ENCODE measurements at regions not wholly inside any gene's neighbourhood (a gene's known extent, or its start where the extent isn't known, plus 50 kb on each side); places are given as distances from the start of the nearest gene placed in this dataset.

DNA sequence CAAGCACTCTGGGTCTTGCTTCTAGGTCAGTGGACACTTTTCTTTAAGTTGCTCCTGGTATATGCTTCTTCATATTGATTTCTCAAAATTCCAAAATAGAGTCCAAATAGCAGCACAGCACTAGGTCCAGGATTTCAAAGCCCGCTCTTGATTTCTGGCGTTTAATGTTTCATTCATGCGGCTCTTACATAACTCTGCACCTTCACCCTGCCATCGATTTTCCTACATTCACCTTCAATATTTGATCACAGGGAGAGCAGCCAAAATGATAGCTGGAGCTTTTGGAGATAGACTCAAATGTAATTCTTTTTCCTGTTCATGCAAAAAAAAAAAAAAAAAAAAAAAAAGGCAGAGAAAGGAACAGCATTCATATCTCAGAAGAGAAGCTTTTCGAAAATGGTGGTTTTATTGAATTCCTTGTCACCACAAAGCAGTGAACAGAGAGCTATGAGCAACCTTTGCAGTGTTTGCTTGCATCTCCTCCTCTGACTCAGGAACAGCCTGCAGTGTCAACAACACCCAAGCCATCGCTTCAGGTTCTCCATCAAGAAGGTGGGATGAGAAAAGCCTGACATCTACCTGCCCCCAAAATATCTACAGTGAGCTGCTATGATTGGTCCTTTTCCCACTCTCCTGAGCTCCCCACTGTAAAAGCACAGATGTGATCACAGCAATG is 97.8 kb downstream of the MED10 start:
- Mint-ChIP-seq H3K27ac (ENCODE audit: unreplicated experiment) (no peak overlapping the region), H3K27me3 (ENCODE audit: low read depth, unreplicated experiment) (peaks cover 6% of the 10 kb centered on the region), H3K4me1 (ENCODE audit: low read depth, unreplicated experiment) (no peaks in the 10 kb centered on the region), H3K4me3 (ENCODE audit: unreplicated experiment) (no peak overlapping the region), H3K36me3 (ENCODE audit: low read depth, unreplicated experiment) (no peaks in the 10 kb centered on the region), H3K9me3 (ENCODE audit: unreplicated experiment) (no peaks in the 10 kb centered on the region)
- peaks cover 2% of the 10 kb centered on the region for H3K9me3 ChIP-seq (ENCODE audit: insufficient read depth, low read depth, low read length)
- no peak overlapping the region for H3K4me2 ChIP-seq (ENCODE audit: low read length)
- H3K9ac ChIP-seq (ENCODE audit: low read length): no peak overlapping the region
- DNase-seq (ENCODE audit: low read depth) (no peak), FAIRE-seq (no peak)
- no peaks in the 10 kb centered on the region for H3K27me3 ChIP-seq (ENCODE audit: insufficient read depth, low read length)
- no peaks in the 10 kb centered on the region for H3K4me1 ChIP-seq (ENCODE audit: insufficient read depth, low read length)
- H3K79me2 ChIP-seq (ENCODE audit: insufficient read depth, low read length): no peaks in the 10 kb centered on the region
- H2AFZ ChIP-seq (ENCODE audit: low read depth, low read length): no peak overlapping the region
- no peaks in the 10 kb centered on the region for H4K20me1 ChIP-seq (ENCODE audit: insufficient read depth, low read length)
- H3K4me3 ChIP-seq (ENCODE audit: insufficient read depth, low read depth, low read length): no peak overlapping the region
- H3K36me3 ChIP-seq (ENCODE audit: insufficient read depth, low read length): no peaks in the 10 kb centered on the region
- TF ChIP-seq, protein P1, sequence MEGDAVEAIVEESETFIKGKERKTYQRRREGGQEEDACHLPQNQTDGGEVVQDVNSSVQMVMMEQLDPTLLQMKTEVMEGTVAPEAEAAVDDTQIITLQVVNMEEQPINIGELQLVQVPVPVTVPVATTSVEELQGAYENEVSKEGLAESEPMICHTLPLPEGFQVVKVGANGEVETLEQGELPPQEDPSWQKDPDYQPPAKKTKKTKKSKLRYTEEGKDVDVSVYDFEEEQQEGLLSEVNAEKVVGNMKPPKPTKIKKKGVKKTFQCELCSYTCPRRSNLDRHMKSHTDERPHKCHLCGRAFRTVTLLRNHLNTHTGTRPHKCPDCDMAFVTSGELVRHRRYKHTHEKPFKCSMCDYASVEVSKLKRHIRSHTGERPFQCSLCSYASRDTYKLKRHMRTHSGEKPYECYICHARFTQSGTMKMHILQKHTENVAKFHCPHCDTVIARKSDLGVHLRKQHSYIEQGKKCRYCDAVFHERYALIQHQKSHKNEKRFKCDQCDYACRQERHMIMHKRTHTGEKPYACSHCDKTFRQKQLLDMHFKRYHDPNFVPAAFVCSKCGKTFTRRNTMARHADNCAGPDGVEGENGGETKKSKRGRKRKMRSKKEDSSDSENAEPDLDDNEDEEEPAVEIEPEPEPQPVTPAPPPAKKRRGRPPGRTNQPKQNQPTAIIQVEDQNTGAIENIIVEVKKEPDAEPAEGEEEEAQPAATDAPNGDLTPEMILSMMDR (IDR thresholded peaks at IDR 0.05; ENCODE audit: insufficient read depth, low read depth, low read length): no peak
- no peak for TF ChIP-seq EZH2 (IDR thresholded peaks at IDR 0.05; ENCODE audit: insufficient read depth, low read length)
- H3K27ac ChIP-seq (ENCODE audit: low read depth, low read length): no peak overlapping the region

DNA sequence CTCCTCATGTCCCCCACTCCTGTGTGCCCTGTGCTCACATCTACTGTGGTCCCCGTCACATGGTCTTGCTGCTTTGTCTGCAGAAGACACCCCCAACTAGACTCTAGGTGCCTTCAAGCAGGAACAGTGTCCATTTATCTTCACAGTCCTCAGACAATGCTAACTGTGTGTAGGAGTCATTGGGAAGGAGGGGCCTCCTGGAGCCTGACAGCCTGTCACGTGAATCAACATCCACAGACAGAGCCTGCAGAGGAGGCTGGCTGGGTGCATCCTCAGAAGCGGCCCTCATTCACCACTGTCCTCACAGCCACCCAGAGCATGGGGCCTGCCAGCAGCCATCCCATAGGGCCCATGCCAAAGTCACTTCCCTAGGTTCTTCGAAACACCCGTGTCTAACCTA is 98.7 kb downstream of the MED10 start:
- no peaks in the 10 kb centered on the region for H3K79me2 ChIP-seq (ENCODE audit: insufficient read depth, low read length)
- H3K4me3 ChIP-seq (ENCODE audit: insufficient read depth, low read depth, low read length): no peak overlapping the region
- H3K9ac ChIP-seq (ENCODE audit: low read length): no peak overlapping the region
- no peaks in the 10 kb centered on the region for H3K4me1 ChIP-seq (ENCODE audit: insufficient read depth, low read length)
- FAIRE-seq (no peak), DNase-seq (ENCODE audit: low read depth) (no peak)
- H3K9me3 Mint-ChIP-seq (ENCODE audit: unreplicated experiment): no peaks in the 10 kb centered on the region
- no peak overlapping the region for H3K27ac ChIP-seq (ENCODE audit: low read depth, low read length)
- no peaks in the 10 kb centered on the region for H3K36me3 Mint-ChIP-seq (ENCODE audit: low read depth, unreplicated experiment)
- TF ChIP-seq, protein P1 (IDR thresholded peaks at IDR 0.05; ENCODE audit: insufficient read depth, low read depth, low read length): no peak
- TF ChIP-seq EZH2 (IDR thresholded peaks at IDR 0.05; ENCODE audit: insufficient read depth, low read length): no peak
- no peak overlapping the region for H2AFZ ChIP-seq (ENCODE audit: low read depth, low read length)
- H4K20me1 ChIP-seq (ENCODE audit: insufficient read depth, low read length): no peaks in the 10 kb centered on the region
- no peaks in the 10 kb centered on the region for H3K27me3 ChIP-seq (ENCODE audit: insufficient read depth, low read length)
- peaks cover 6% of the 10 kb centered on the region for H3K27me3 Mint-ChIP-seq (ENCODE audit: low read depth, unreplicated experiment)
- no peaks in the 10 kb centered on the region for H3K36me3 ChIP-seq (ENCODE audit: insufficient read depth, low read length)
- H3K4me2 ChIP-seq (ENCODE audit: low read length): no peak overlapping the region
- no peak overlapping the region for H3K27ac Mint-ChIP-seq (ENCODE audit: unreplicated experiment)
- peaks cover 2% of the 10 kb centered on the region for H3K9me3 ChIP-seq (ENCODE audit: insufficient read depth, low read depth, low read length)
- H3K4me3 Mint-ChIP-seq (ENCODE audit: unreplicated experiment): no peak overlapping the region
- no peaks in the 10 kb centered on the region for H3K4me1 Mint-ChIP-seq (ENCODE audit: low read depth, unreplicated experiment)

DNA sequence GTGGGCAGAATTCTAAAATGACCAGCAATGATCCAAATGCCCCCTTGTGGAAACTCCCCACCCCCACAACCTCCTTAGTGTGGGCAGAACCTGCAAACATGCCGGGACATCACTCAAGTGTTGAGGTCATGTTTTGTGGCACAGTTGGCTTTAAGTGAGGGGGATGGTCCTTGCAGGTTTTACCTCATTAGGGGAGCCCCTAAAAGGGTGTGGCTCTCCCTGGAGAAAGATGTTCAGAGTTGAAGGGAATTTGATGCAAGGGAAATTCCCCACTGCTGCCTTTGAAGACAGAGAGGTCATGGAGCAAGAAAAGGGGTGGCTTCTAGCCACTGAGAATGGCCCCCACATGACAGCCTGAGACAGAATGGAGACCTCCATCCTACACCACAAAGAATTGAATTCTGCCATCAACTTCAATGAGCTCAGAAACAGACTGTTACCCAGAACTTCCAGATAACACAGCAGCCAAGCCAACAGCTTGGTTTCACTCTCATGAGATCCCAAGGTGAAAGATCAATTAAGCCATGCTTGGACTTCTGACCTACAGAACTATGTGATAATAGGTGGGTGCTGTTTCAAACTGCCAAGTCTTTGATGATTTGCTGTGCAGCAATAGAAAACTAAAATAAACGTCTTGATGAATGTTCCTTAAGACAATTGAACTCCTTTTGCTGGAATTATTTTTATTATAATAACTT is 103.4 kb downstream of the MED10 start:
- Mint-ChIP-seq H3K27ac (ENCODE audit: unreplicated experiment) (no peak overlapping the region), H3K36me3 (ENCODE audit: low read depth, unreplicated experiment) (no peaks in the 10 kb centered on the region), H3K4me3 (ENCODE audit: unreplicated experiment) (no peak overlapping the region), H3K4me1 (ENCODE audit: low read depth, unreplicated experiment) (no peaks in the 10 kb centered on the region), H3K9me3 (ENCODE audit: unreplicated experiment) (no peaks in the 10 kb centered on the region), H3K27me3 (ENCODE audit: low read depth, unreplicated experiment) (peaks cover 9% of the 10 kb centered on the region)
- no peak overlapping the region for H2AFZ ChIP-seq (ENCODE audit: low read depth, low read length)
- no peaks in the 10 kb centered on the region for H3K79me2 ChIP-seq (ENCODE audit: insufficient read depth, low read length)
- H3K4me1 ChIP-seq (ENCODE audit: insufficient read depth, low read length): no peaks in the 10 kb centered on the region
- H3K4me2 ChIP-seq (ENCODE audit: low read length): no peak overlapping the region
- H3K9me3 ChIP-seq (ENCODE audit: insufficient read depth, low read depth, low read length): peaks cover 2% of the 10 kb centered on the region
- no peak for TF ChIP-seq EZH2 (IDR thresholded peaks at IDR 0.05; ENCODE audit: insufficient read depth, low read length)
- TF ChIP-seq, protein P1 (IDR thresholded peaks at IDR 0.05; ENCODE audit: insufficient read depth, low read depth, low read length): no peak
- no peak for FAIRE-seq
- H3K9ac ChIP-seq (ENCODE audit: low read length): no peak overlapping the region
- no peak for DNase-seq (ENCODE audit: low read depth)
- H3K27ac ChIP-seq (ENCODE audit: low read depth, low read length): no peak overlapping the region
- no peak overlapping the region for H3K4me3 ChIP-seq (ENCODE audit: insufficient read depth, low read depth, low read length)
- no peaks in the 10 kb centered on the region for H4K20me1 ChIP-seq (ENCODE audit: insufficient read depth, low read length)
- no peaks in the 10 kb centered on the region for H3K27me3 ChIP-seq (ENCODE audit: insufficient read depth, low read length)
- no peaks in the 10 kb centered on the region for H3K36me3 ChIP-seq (ENCODE audit: insufficient read depth, low read length)
